Endothelial cell of umbilical vein (primary cell): ENCODE measurements at regions not wholly inside any gene's neighbourhood (a gene's known extent, or its start where the extent isn't known, plus 50 kb on each side); places are given as distances from the start of the nearest gene placed in this dataset.

Source experiments
- BruUV-seq: library from RNA; stranded (reverse); fragments of 400-500 nt; replicated peaks from 2 replicates; lab custom pipeline; 2021; lab: Mats Ljungman, UMichigan
- CTCF ChIA-PET: fragments of 300-600, 350-600 bp; sonication (Branson Sonifier 250); formaldehyde crosslinking; loops from one replicate; lab custom pipeline; 2021; ENCODE audit warnings: antibody characterized with exemption, inconsistent platforms; lab: Charles Lee
- POLR2A ChIA-PET: fragments of 300-600, 350-600 bp; sonication (Branson Sonifier 250); formaldehyde crosslinking; loops from one replicate; lab custom pipeline; 2021; ENCODE audit warnings: antibody characterized with exemption, inconsistent platforms; lab: Charles Lee
- DNase-seq: peaks from one replicate; pipeline ENCODE4 v3.0.0-alpha.2; 2011; ENCODE audit warnings: low read depth, low spot score
- FAIRE-seq: peaks from 2 replicates; lab custom pipeline; 2011; peaks lifted over from hg19 to GRCh38; lab: Jason Lieb, UNC
- H2AFZ ChIP-seq: 2 replicates; pipeline ENCODE4 v1.6.0; 2012; ENCODE audit warnings: low read depth, low read length, control low read depth, inconsistent platforms
- H3K27ac ChIP-seq: 2 replicates; pipeline ENCODE4 v1.5.1; 2011; ENCODE audit warnings: low read depth, mild to moderate bottlenecking, control low read depth, low read length, moderate library complexity; ENCODE audit not compliant: insufficient read depth
- H3K27me3 ChIP-seq, 2 experiments: 2 replicates each; pipeline versions ENCODE4 v1.6.0 to v1.6.1; 2011; ENCODE audit warnings: low read length in 2 of 2, mixed read lengths in 1 of 2; ENCODE audit not compliant: control insufficient read depth in 2 of 2, insufficient read depth in 2 of 2
- H3K36me3 ChIP-seq, 2 experiments: 2 replicates in 1 of 2; 3 replicates in 1 of 2; pipeline ENCODE4 v1.5.1; 2011; ENCODE audit warnings: low read length in 2 of 2, mild to moderate bottlenecking in 1 of 2, moderate library complexity in 1 of 2; ENCODE audit not compliant: control insufficient read depth in 2 of 2, insufficient read depth in 2 of 2; ENCODE audit errors: extremely low read depth in 1 of 2
- H3K4me1 ChIP-seq: 3 replicates; pipeline ENCODE4 v1.5.1; 2011; ENCODE audit warnings: mild to moderate bottlenecking, low read length; ENCODE audit not compliant: control insufficient read depth, insufficient read depth; ENCODE audit errors: extremely low read depth
- H3K4me2 ChIP-seq: 2 replicates; pipeline ENCODE4 v1.6.1; 2011; ENCODE audit warnings: low read length, control low read depth, mixed read lengths; ENCODE audit not compliant: insufficient read depth
- H3K4me3 ChIP-seq, 3 experiments: fragments of 200-600 bp in 1 of 3; sonication (generic), shearing (Covaris generic) in 1 of 3; replicated peaks in 1 of 3; 2 replicates each; pipeline ENCODE4 v1.5.1; 2011 to 2016; ENCODE audit warnings: control low read depth in 3 of 3, low read length in 3 of 3, mild to moderate bottlenecking in 2 of 3, inconsistent platforms in 1 of 3, low read depth in 1 of 3, moderate library complexity in 1 of 3; ENCODE audit not compliant: insufficient read depth in 1 of 3
- H3K79me2 ChIP-seq: 2 replicates; pipeline ENCODE4 v1.6.0; 2012; ENCODE audit warnings: low read length, inconsistent platforms; ENCODE audit not compliant: control insufficient read depth, insufficient read depth
- H3K9ac ChIP-seq: replicated peaks from 2 replicates; pipeline ENCODE3; 2011; ENCODE audit warnings: low read length, control low read depth; ENCODE audit not compliant: insufficient read depth; ENCODE audit errors: extremely low read depth
- H3K9me1 ChIP-seq: replicated peaks from 3 replicates; pipeline ENCODE4 v1.6.0; 2011; ENCODE audit warnings: mild to moderate bottlenecking, low read length; ENCODE audit not compliant: control insufficient read depth, insufficient read depth; ENCODE audit errors: extremely low read depth
- H3K9me3 ChIP-seq: replicated peaks from 2 replicates; pipeline ENCODE4 v1.5.1; 2012; ENCODE audit warnings: low read length, inconsistent platforms; ENCODE audit not compliant: control insufficient read depth, insufficient read depth
- H4K20me1 ChIP-seq: replicated peaks from 2 replicates; pipeline ENCODE3; 2011; ENCODE audit warnings: mild to moderate bottlenecking, low read length; ENCODE audit not compliant: control insufficient read depth, insufficient read depth; ENCODE audit errors: extremely low read depth
- EZH2 ChIP-seq: IDR thresholded peaks from 2 replicates; pipeline ENCODE4 v1.6.1; 2012; ENCODE audit warnings: borderline replicate concordance, low read depth, mild to moderate bottlenecking, moderate library complexity, low read length, inconsistent platforms; ENCODE audit not compliant: severe bottlenecking
- FOS ChIP-seq: IDR thresholded peaks from 2 replicates; pipeline ENCODE4 v1.6.1; 2011; ENCODE audit warnings: mild to moderate bottlenecking, low read length, moderate library complexity, borderline replicate concordance; ENCODE audit not compliant: insufficient read depth
- GATA2 ChIP-seq: IDR thresholded peaks from 2 replicates; pipeline ENCODE4 v1.7.0; 2011; ENCODE audit warnings: low read depth, mild to moderate bottlenecking, moderate library complexity, mixed read lengths, low read length; ENCODE audit not compliant: insufficient read length, insufficient read depth
- JUN ChIP-seq: IDR thresholded peaks from 2 replicates; pipeline ENCODE4 v1.6.1; 2011; ENCODE audit warnings: borderline replicate concordance, low read depth; ENCODE audit not compliant: insufficient read length, insufficient read depth
- MYC ChIP-seq: IDR thresholded peaks from one replicate; pipeline ENCODE4 v1.6.1; 2011; ENCODE audit warnings: mild to moderate bottlenecking, low read depth, low read length
- POLR2A ChIP-seq: IDR thresholded peaks from 2 replicates; pipeline ENCODE4 v1.6.1; 2012; ENCODE audit warnings: low read depth, mild to moderate bottlenecking, control low read depth, low read length
- POLR2AphosphoS5 ChIP-seq: IDR thresholded peaks from 2 replicates; pipeline ENCODE4 v1.6.1; 2012; ENCODE audit warnings: low read depth, mild to moderate bottlenecking, control low read depth, low read length, moderate library complexity; ENCODE audit not compliant: insufficient read depth
- dilution Hi-C: fragments of 300-500 bp; cut with MboI; formaldehyde crosslinking; loops from one replicate; pipeline ENCODE4 v1.15.0; 2019; ENCODE audit warnings: low sequenced_read_pairs; ENCODE audit not compliant: extremely low pct_ligation_motif_present
- intact Hi-C: fragments of 100-400 bp; cut with micrococcal nuclease; formaldehyde crosslinking; loops from one replicate; pipeline ENCODE4 v1.10.0; 2022
- TF ChIP-seq, protein P1 (sequence below): IDR thresholded peaks from 2 replicates; pipeline ENCODE4 v1.6.1; 2011; ENCODE audit not compliant: insufficient read depth, insufficient read length
- TF ChIP-seq, protein P2 (sequence below), 2 donors: IDR thresholded peaks; 1 replicate in 1 of 2; 2 replicates in 1 of 2; pipeline ENCODE4 v1.5.1; 2011; ENCODE audit warnings: low read length in 2 of 2, mild to moderate bottlenecking in 2 of 2, moderate library complexity in 2 of 2, control low read depth in 1 of 2, inconsistent platforms in 1 of 2, low read depth in 1 of 2; ENCODE audit not compliant: insufficient read depth in 1 of 2; ENCODE audit errors: extremely low read depth in 1 of 2

DNA sequence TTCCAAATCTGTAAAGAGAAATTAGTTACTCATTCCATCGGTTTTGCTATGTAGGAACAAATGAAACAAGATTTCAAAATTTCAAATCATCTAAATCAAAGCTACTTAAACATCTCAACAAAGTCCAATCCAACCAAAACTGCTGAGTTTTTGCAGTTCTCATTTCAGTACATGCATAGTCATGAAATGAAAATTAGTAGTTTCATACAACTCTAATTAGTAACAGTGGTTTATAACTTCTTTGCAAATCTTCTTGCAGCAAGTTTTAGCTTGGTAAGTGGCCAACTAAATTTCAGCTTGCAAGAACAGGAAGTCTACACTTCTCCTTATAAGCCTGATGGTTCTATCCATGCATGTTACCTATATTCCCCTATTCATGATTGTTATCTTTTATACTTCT is 75.6 kb downstream of the SPRY2 start:
- H4K20me1 ChIP-seq = no peaks in the 10 kb centered on the region
- BruUV-seq = no TSS peak
- H3K4me1 ChIP-seq = no peaks in the 10 kb centered on the region
- no peak overlapping the region for H3K9ac ChIP-seq
- H3K27me3 ChIP-seq = no peaks in the 10 kb centered on the region
- H3K4me3 ChIP-seq = no peak overlapping the region
- H3K27ac ChIP-seq = no peak overlapping the region
- CTCF ChIA-PET = interaction anchor here (0.9 to 1.3 kb wide), 3 partner anchors 9 to 43 kb away, joined by 3 read pairs; no protein-coding TSS in a partner anchor
- dilution Hi-C loops = no loop called here
- H3K4me2 ChIP-seq = no peak overlapping the region
- FAIRE-seq = no peak
- no peaks in the 10 kb centered on the region for H3K9me3 ChIP-seq
- H3K79me2 ChIP-seq = no peaks in the 10 kb centered on the region
- no peaks in the 10 kb centered on the region for H3K9me1 ChIP-seq
- H3K36me3 ChIP-seq = no peaks in the 10 kb centered on the region
- POLR2A ChIA-PET = no interaction called here
- TF ChIP-seq JUN (no peak), FOS (no peak), EZH2 (no peak), GATA2 (no peak), POLR2AphosphoS5 (no peak), MYC (no peak), POLR2A (no peak)
- TF ChIP-seq, protein P1, sequence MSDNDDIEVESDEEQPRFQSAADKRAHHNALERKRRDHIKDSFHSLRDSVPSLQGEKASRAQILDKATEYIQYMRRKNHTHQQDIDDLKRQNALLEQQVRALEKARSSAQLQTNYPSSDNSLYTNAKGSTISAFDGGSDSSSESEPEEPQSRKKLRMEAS = no peak
- TF ChIP-seq, protein P2, sequence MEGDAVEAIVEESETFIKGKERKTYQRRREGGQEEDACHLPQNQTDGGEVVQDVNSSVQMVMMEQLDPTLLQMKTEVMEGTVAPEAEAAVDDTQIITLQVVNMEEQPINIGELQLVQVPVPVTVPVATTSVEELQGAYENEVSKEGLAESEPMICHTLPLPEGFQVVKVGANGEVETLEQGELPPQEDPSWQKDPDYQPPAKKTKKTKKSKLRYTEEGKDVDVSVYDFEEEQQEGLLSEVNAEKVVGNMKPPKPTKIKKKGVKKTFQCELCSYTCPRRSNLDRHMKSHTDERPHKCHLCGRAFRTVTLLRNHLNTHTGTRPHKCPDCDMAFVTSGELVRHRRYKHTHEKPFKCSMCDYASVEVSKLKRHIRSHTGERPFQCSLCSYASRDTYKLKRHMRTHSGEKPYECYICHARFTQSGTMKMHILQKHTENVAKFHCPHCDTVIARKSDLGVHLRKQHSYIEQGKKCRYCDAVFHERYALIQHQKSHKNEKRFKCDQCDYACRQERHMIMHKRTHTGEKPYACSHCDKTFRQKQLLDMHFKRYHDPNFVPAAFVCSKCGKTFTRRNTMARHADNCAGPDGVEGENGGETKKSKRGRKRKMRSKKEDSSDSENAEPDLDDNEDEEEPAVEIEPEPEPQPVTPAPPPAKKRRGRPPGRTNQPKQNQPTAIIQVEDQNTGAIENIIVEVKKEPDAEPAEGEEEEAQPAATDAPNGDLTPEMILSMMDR (IDR thresholded peaks at IDR 0.05; ENCODE audit: extremely low read depth in 1 of 2, insufficient read depth in 1 of 2, low read depth in 1 of 2, low read length in 2 of 2) = no peak
- intact Hi-C loops = no loop called here
- H2AFZ ChIP-seq = no peak overlapping the region
- DNase-seq = no peak
